KMS-11 (cell line): ENCODE measurements at regions not wholly inside any gene's neighbourhood (a gene's known extent, or its start where the extent isn't known, plus 50 kb on each side); places are given as distances from the start of the nearest gene placed in this dataset.

Experiments used
- H2AFZ ChIP-seq: fragments of 200-600 bp; sonication (generic); 2 replicates; pipeline ENCODE4 v1.6.1; 2016; ENCODE audit warnings: antibody characterized with exemption, mixed run types, low read depth
- H3K27ac ChIP-seq: fragments of 200-600 bp; sonication (generic); 2 replicates; pipeline ENCODE4 v1.6.1; 2016; ENCODE audit warnings: mild to moderate bottlenecking, mixed run types
- H3K27me3 ChIP-seq: fragments of 200-600 bp; sonication (generic); 2 replicates; pipeline ENCODE4 v1.6.1; 2017; ENCODE audit warnings: mild to moderate bottlenecking, low read depth, mixed run types, moderate library complexity; ENCODE audit not compliant: insufficient read depth
- H3K36me3 ChIP-seq: fragments of 200-600 bp; sonication (generic); 2 replicates; pipeline ENCODE4 v1.6.1; 2017; ENCODE audit warnings: mild to moderate bottlenecking, mixed run types; ENCODE audit not compliant: insufficient read depth
- H3K4me1 ChIP-seq: fragments of 200-600 bp; sonication (generic); 2 replicates; pipeline ENCODE4 v1.6.1; 2016; ENCODE audit warnings: mild to moderate bottlenecking, low read depth, mixed run types; ENCODE audit not compliant: poor library complexity, severe bottlenecking
- H3K4me2 ChIP-seq: fragments of 200-600 bp; sonication (generic); 2 replicates; pipeline ENCODE4 v1.7.0; 2016; ENCODE audit warnings: mild to moderate bottlenecking, mixed run types
- H3K4me3 ChIP-seq: fragments of 200-600 bp; sonication (generic); IDR thresholded peaks from 2 replicates; pipeline ENCODE4 v1.6.1; 2017; ENCODE audit warnings: low read depth, low read length, mixed read lengths; ENCODE audit not compliant: insufficient read depth
- H3K79me2 ChIP-seq: fragments of 200-600 bp; sonication (generic); 2 replicates; pipeline ENCODE4 v1.6.1; 2016; ENCODE audit warnings: low read depth, mixed run types; ENCODE audit not compliant: insufficient read depth
- H3K9ac ChIP-seq: fragments of 200-600 bp; sonication (generic); 2 replicates; pipeline ENCODE4 v1.6.1; 2016; ENCODE audit warnings: mild to moderate bottlenecking, mixed run types
- H4K20me1 ChIP-seq: fragments of 200-600 bp; sonication (generic); 2 replicates; pipeline ENCODE4 v1.6.1; 2016; ENCODE audit warnings: mild to moderate bottlenecking, mixed run types; ENCODE audit not compliant: insufficient read depth
- CTCF ChIP-seq: fragments of 200-600 bp; sonication (generic); conservative IDR thresholded peaks from 2 replicates; pipeline ENCODE4 v1.6.1; 2017; ENCODE audit warnings: low read depth, mild to moderate bottlenecking, antibody characterized with exemption, low read length, moderate library complexity, mixed read lengths

- H3K79me2 ChIP-seq, result no peaks in the 10 kb centered on the region
- no peak overlapping the region for H3K27ac ChIP-seq
- H3K27me3 ChIP-seq, result no peaks in the 10 kb centered on the region
- no peak for TF ChIP-seq CTCF
- H3K4me2 ChIP-seq, result no peak overlapping the region
- H3K4me1 ChIP-seq, result no peaks in the 10 kb centered on the region
- H4K20me1 ChIP-seq, result no peaks in the 10 kb centered on the region
- H3K9ac ChIP-seq, result no peak overlapping the region
- no peak overlapping the region for H3K4me3 ChIP-seq
- H2AFZ ChIP-seq, result no peak overlapping the region
- no peaks in the 10 kb centered on the region for H3K36me3 ChIP-seq
Observed at GRCh38 chr12:22990501-22990900, 365.5 kb downstream of the ETNK1 start.

DNA sequence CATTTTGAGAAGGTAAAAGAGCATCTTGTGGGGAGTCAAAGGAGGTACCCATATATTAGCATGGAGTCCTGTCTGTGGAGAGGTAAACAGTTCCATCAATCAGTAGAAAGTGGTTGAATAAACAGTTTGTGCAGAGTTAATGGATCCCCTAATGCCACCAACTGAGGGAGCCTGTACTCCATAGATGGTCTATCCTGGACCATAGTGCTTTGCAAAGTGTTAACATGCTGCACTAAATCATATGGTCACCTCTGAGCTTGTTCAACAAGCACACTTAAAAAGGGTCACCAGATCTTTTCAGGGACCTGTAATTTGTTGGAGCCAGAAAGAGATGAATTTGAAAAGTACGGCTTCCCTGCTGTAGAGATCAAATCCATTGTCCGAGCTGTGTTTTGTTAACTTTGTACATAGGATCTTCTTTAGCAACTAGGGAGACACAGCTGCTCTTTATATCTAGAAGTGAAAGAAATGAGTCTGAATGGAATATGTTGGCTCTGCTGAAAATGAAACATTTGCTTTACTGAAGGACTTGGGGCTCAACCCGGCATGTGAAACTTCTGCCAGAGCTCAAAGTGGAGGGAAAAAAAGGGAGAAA lies 366.4 kb downstream of the ETNK1 start:
- Histone ChIP-seq H3K27me3 (no peaks in the 10 kb centered on the region), H3K79me2 (no peaks in the 10 kb centered on the region), H3K4me3 (no peak overlapping the region), H3K27ac (no peak overlapping the region), H3K4me2 (no peak overlapping the region), H3K4me1 (no peaks in the 10 kb centered on the region), H3K36me3 (no peaks in the 10 kb centered on the region), H3K9ac (no peak overlapping the region), H2AFZ (no peak overlapping the region), H4K20me1 (no peaks in the 10 kb centered on the region)
- no peak for TF ChIP-seq CTCF

DNA sequence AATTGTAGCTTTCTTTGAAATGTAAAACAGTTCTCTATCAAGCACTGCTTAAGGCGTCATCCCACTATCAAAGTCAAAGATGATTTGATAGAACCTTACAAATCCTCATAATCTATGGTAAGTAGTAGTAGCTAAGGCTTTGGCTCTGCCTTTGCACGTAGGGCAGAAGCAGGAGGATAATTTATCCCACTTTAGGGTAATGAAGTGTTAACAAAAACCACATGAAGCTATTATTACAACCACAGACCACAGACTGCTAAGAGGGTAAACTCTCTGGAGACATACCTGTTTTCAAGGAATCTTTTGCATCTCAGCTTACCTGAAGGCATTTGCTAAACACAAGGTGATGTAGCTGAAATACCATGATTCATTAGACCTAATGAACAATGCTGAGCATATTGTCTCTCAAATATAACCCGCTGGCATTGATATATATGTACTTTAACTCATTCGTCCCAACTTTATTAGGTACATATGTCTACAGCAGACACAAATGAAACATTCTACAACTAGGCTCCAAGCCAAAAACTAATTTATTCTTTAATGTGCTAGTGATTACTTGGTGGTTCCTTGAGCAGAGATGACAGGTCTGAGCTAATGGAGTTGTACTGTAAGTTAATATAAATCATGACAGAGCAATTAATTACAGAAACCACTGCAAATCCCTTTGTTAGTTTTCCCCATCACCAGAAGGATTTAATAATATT lies 368.8 kb downstream of the ETNK1 start:
- Histone ChIP-seq H3K4me2 (no peak overlapping the region), H3K4me3 (no peak overlapping the region), H3K4me1 (no peaks in the 10 kb centered on the region), H4K20me1 (no peaks in the 10 kb centered on the region), H2AFZ (no peak overlapping the region), H3K27me3 (no peaks in the 10 kb centered on the region), H3K79me2 (no peaks in the 10 kb centered on the region), H3K9ac (no peak overlapping the region), H3K27ac (no peak overlapping the region), H3K36me3 (no peaks in the 10 kb centered on the region)
- no peak for TF ChIP-seq CTCF

- Histone ChIP-seq H3K4me2 (no peak overlapping the region), H2AFZ (no peak overlapping the region), H3K36me3 (no peaks in the 10 kb centered on the region), H3K4me3 (no peak overlapping the region), H3K27me3 (no peaks in the 10 kb centered on the region), H3K9ac (no peak overlapping the region), H3K4me1 (no peaks in the 10 kb centered on the region), H4K20me1 (no peaks in the 10 kb centered on the region), H3K27ac (no peak overlapping the region), H3K79me2 (no peaks in the 10 kb centered on the region)
- no peak for TF ChIP-seq CTCF
Observed at GRCh38 chr12:22994316-22994675, 369.3 kb downstream of the ETNK1 start.
